Peyer's patch (tissue), 4 donors: ENCODE measurements at regions not wholly inside any gene's neighbourhood (a gene's known extent, or its start where the extent isn't known, plus 50 kb on each side); places are given as distances from the start of the nearest gene placed in this dataset.

Experiments used
- DNase-seq, 3 donors: peaks; one replicate each; pipeline ENCODE4 v3.0.0-alpha.2; 2017 to 2019
- H3K27ac ChIP-seq, 4 donors: fragments of 200-600 bp; sonication (generic); one replicate each; pipeline ENCODE4 v1.5.1; 2016 to 2019
- H3K27me3 ChIP-seq, 2 donors: fragments of 200-600 bp; sonication (generic); one replicate each; pipeline ENCODE4 v1.5.1; 2019
- H3K36me3 ChIP-seq, 3 donors: fragments of 200-600 bp; sonication (generic); one replicate each; pipeline ENCODE4 v1.5.1; 2016 to 2019
- H3K4me1 ChIP-seq, 4 donors: fragments of 200-600 bp; sonication (generic); one replicate each; pipeline ENCODE4 v1.5.1; 2016 to 2019
- H3K4me3 ChIP-seq, 4 donors: fragments of 200-600 bp; sonication (generic); 1 replicate in 3 of 4; 2 replicates in 1 of 4; pipeline ENCODE4 v1.5.1; 2016 to 2019; ENCODE audit warnings: mild to moderate bottlenecking in 1 of 4
- H3K9me3 ChIP-seq, 4 donors: fragments of 200-600 bp; sonication (generic); one replicate each; pipeline ENCODE4 v1.5.1; 2016 to 2019; ENCODE audit warnings: mild to moderate bottlenecking in 1 of 4
- POLR2A ChIP-seq, 2 donors: fragments of 450-650 bp; IDR thresholded peaks; one replicate each; pipeline ENCODE4 v1.5.1; 2017; ENCODE audit warnings: antibody characterized with exemption in 2 of 2, mild to moderate bottlenecking in 2 of 2, moderate library complexity in 2 of 2
- TF ChIP-seq, protein P1 (sequence below), 6 experiments: fragments of 450-650 bp in 4 of 6; fragments of 200-600 bp in 2 of 6; sonication (generic) in 1 of 6; IDR thresholded peaks; one replicate each; pipeline ENCODE4 v1.5.1; 2017 to 2019; ENCODE audit warnings: antibody characterized with exemption in 6 of 6, mild to moderate bottlenecking in 3 of 6, moderate library complexity in 1 of 6

DNA sequence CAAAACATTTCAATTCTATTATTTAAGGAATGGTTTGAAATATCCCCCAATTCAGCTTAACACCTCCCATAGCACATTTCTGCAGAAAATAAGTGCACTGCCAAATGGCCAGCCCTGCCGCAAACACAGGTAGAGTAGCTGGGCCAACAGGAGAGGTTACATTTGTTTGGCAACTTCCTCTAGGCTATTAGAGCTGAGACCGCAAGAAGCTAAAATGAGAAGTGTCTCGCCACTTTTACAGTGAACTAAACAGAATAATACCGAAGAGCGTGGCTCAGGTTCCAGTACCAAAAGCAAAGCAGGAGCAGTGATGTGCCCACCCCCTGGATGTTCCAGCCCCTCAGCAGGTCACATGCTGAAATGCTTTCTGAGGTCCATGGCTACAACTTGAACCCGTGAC lies 154.5 kb upstream of the PKN2 start:
- no peaks in the 10 kb centered on the region for H3K27me3 ChIP-seq
- H3K9me3 ChIP-seq: no peaks in the 10 kb centered on the region
- no peak for DNase-seq
- no peak overlapping the region for H3K4me3 ChIP-seq
- no peaks in the 10 kb centered on the region for H3K36me3 ChIP-seq
- TF ChIP-seq POLR2A (IDR thresholded peaks at IDR 0.05): no peak
- TF ChIP-seq, protein P1, sequence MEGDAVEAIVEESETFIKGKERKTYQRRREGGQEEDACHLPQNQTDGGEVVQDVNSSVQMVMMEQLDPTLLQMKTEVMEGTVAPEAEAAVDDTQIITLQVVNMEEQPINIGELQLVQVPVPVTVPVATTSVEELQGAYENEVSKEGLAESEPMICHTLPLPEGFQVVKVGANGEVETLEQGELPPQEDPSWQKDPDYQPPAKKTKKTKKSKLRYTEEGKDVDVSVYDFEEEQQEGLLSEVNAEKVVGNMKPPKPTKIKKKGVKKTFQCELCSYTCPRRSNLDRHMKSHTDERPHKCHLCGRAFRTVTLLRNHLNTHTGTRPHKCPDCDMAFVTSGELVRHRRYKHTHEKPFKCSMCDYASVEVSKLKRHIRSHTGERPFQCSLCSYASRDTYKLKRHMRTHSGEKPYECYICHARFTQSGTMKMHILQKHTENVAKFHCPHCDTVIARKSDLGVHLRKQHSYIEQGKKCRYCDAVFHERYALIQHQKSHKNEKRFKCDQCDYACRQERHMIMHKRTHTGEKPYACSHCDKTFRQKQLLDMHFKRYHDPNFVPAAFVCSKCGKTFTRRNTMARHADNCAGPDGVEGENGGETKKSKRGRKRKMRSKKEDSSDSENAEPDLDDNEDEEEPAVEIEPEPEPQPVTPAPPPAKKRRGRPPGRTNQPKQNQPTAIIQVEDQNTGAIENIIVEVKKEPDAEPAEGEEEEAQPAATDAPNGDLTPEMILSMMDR (IDR thresholded peaks at IDR 0.05): no peak
- no peak overlapping the region for H3K27ac ChIP-seq
- no peaks in the 10 kb centered on the region for H3K4me1 ChIP-seq

GRCh38 chr1:88530246-88530645 lies 153.8 kb upstream of the PKN2 start:
- TF ChIP-seq, protein P1 (IDR thresholded peaks at IDR 0.05): no peak
- no peak for TF ChIP-seq POLR2A (IDR thresholded peaks at IDR 0.05)
- Histone ChIP-seq H3K9me3 (no peaks in the 10 kb centered on the region), H3K27ac (no peak overlapping the region), H3K27me3 (no peaks in the 10 kb centered on the region), H3K4me1 (no peaks in the 10 kb centered on the region), H3K36me3 (no peaks in the 10 kb centered on the region), H3K4me3 (no peak overlapping the region)
- DNase-seq: no peak

DNA sequence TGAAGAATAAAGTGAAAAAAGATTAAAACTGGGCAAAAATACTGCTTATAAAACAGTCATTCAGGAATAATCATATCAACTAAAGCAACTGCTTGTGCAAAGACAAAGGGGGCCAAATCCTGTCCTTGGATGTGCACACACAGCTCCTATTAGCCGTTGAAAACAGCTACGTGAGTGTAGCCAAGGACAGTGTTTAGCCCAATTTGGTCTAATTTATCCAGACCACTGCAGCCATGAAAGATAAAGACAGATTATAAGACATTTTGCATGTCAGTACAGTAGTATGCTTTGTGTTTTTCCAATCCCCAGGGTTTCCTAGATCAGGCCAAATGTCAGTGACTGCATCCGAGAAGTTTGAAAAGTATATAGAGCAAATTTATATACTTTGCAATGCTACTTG lies 146.3 kb upstream of the PKN2 start:
- H3K4me1 ChIP-seq: no peaks in the 10 kb centered on the region
- H3K36me3 ChIP-seq: no peaks in the 10 kb centered on the region
- no peaks in the 10 kb centered on the region for H3K27me3 ChIP-seq
- H3K9me3 ChIP-seq: no peaks in the 10 kb centered on the region
- no peak overlapping the region for H3K4me3 ChIP-seq
- DNase-seq: no peak
- TF ChIP-seq, protein P1 (IDR thresholded peaks at IDR 0.05): no peak
- no peak for TF ChIP-seq POLR2A (IDR thresholded peaks at IDR 0.05)
- no peak overlapping the region for H3K27ac ChIP-seq

DNA sequence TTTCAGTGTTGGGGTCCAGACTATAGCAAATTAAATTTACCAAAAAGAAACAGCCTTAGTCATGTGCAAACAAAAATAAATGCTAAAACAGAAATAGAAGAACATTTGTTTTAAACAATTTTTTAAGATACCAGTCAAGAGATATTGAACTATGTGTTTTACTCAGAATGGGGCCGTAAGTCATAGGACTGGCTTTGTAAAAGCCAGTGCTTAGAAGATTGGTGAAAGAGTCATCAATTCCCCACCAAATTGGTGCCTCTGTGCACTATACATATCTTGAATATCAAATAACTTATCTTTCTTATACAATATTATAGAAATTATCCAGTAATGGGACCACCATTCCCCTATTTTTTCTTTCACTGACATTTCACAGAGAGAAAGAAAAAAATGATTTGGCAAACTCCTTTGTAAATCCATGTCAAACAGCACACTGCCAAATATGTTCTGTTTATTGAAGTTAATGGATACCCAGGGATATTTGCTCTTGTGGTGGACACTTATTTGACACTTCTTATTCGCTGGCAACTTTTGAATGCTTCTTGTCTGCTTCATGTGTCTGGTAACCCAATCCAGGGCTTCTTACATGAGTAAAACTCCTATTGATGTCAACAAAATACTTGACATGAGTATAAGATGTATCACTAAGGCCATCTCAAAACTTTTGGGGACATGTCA lies 145.7 kb upstream of the PKN2 start:
- DNase-seq: no peak
- Histone ChIP-seq H3K27me3 (no peaks in the 10 kb centered on the region), H3K4me1 (no peaks in the 10 kb centered on the region), H3K9me3 (no peaks in the 10 kb centered on the region), H3K4me3 (no peak overlapping the region), H3K27ac (no peak overlapping the region), H3K36me3 (no peaks in the 10 kb centered on the region)
- TF ChIP-seq, protein P1 (IDR thresholded peaks at IDR 0.05): no peak
- TF ChIP-seq POLR2A (IDR thresholded peaks at IDR 0.05): no peak

- DNase-seq: no peak
- Histone ChIP-seq H3K36me3 (no peaks in the 10 kb centered on the region), H3K4me3 (no peak overlapping the region), H3K4me1 (no peaks in the 10 kb centered on the region), H3K27ac (no peak overlapping the region), H3K27me3 (no peaks in the 10 kb centered on the region), H3K9me3 (no peaks in the 10 kb centered on the region)
- no peak for TF ChIP-seq POLR2A (IDR thresholded peaks at IDR 0.05)
- TF ChIP-seq, protein P1 (IDR thresholded peaks at IDR 0.05): no peak
These were observed 143.8 kb upstream of the PKN2 start for GRCh38 chr1:88540255-88540654.

DNA sequence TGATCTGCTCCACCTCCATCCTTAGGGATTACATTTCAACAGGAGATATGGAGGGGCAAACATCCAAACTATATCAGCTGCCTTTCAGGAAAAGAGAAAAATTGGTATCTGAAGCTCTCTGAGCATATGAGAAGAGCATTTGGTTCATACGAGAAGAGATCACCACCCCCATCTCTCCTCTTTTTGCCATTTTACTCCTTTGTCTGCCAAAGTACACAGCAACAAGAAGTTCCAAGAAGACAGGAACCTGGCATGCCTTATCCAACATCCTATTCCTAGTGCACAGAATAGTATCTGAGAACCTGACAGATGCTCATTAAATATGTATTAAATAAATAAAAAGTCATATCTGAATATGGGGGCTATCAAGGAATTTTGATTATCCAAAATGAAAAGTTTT lies 142.5 kb upstream of the PKN2 start:
- Histone ChIP-seq H3K27me3 (no peaks in the 10 kb centered on the region), H3K4me1 (no peaks in the 10 kb centered on the region), H3K9me3 (no peaks in the 10 kb centered on the region), H3K36me3 (no peaks in the 10 kb centered on the region), H3K27ac (no peak overlapping the region), H3K4me3 (no peak overlapping the region)
- TF ChIP-seq, protein P1 (IDR thresholded peaks at IDR 0.05): no peak
- no peak for TF ChIP-seq POLR2A (IDR thresholded peaks at IDR 0.05)
- DNase-seq: no peak
